RWPE2 (cell line): ENCODE measurements at regions not wholly inside any gene's neighbourhood (a gene's known extent, or its start where the extent isn't known, plus 50 kb on each side); places are given as distances from the start of the nearest gene placed in this dataset.
A peak's percentile ranks its signal among the peaks of the same experiment; 100 is the strongest.

Experiments used
- ATAC-seq: fragments of 200-7000 bp; cut with Tn5 transposase; 3 replicates; pipeline ENCODE4 v1.9.1; 2021; ENCODE audit warnings: low read depth
- DNase-seq: peaks from one replicate; pipeline ENCODE4 v3.0.0-alpha.2; 2020; ENCODE audit warnings: low spot score
- H3K27ac ChIP-seq: fragments of 450-650 bp; 2 replicates; pipeline ENCODE4 v1.5.1; 2017; ENCODE audit warnings: mild to moderate bottlenecking; ENCODE audit not compliant: poor library complexity, severe bottlenecking
- H3K27me3 ChIP-seq: fragments of 250-450 bp; sonication (Bioruptor Pico); 2 replicates; pipeline ENCODE4 v1.5.1; 2021; ENCODE audit warnings: mild to moderate bottlenecking, moderate library complexity; ENCODE audit not compliant: insufficient read depth, poor library complexity, severe bottlenecking
- H3K36me3 ChIP-seq: fragments of 250-450 bp; sonication (Bioruptor Pico); 2 replicates; pipeline ENCODE4 v1.5.1; 2020; ENCODE audit warnings: low read depth, mild to moderate bottlenecking, moderate library complexity
- H3K4me1 ChIP-seq: fragments of 250-450 bp; sonication (Bioruptor Pico); 2 replicates; pipeline ENCODE4 v1.5.1; 2021; ENCODE audit warnings: mild to moderate bottlenecking, moderate library complexity; ENCODE audit not compliant: insufficient read depth, poor library complexity, severe bottlenecking
- H3K4me3 ChIP-seq: fragments of 250-450 bp; sonication (Bioruptor Pico); 2 replicates; pipeline ENCODE4 v1.5.1; 2021; ENCODE audit warnings: mild to moderate bottlenecking, moderate library complexity; ENCODE audit not compliant: severe bottlenecking
- H3K9me3 ChIP-seq: fragments of 250-450 bp; sonication (Bioruptor Pico); 2 replicates; pipeline ENCODE4 v1.5.1; 2021; ENCODE audit warnings: mild to moderate bottlenecking, moderate library complexity; ENCODE audit not compliant: severe bottlenecking
- CTCF ChIP-seq: fragments of 450-650 bp; IDR thresholded peaks from one replicate; pipeline ENCODE4 v1.5.1; 2017; ENCODE audit warnings: mild to moderate bottlenecking, moderate library complexity; ENCODE audit not compliant: poor library complexity, severe bottlenecking

- Histone ChIP-seq H3K27ac (no peak overlapping the region), H3K27me3 (no peaks in the 10 kb centered on the region), H3K36me3 (no peaks in the 10 kb centered on the region), H3K4me3 (no peak overlapping the region), H3K9me3 (no peaks in the 10 kb centered on the region), H3K4me1 (peaks cover 33% of the 10 kb centered on the region)
- DNase-seq: no peak
- TF ChIP-seq CTCF: no peak
- ATAC-seq: no peak
These were observed 592.1 kb downstream of the PRELID2 start for GRCh38 chr5:145243016-145243415.

DNA sequence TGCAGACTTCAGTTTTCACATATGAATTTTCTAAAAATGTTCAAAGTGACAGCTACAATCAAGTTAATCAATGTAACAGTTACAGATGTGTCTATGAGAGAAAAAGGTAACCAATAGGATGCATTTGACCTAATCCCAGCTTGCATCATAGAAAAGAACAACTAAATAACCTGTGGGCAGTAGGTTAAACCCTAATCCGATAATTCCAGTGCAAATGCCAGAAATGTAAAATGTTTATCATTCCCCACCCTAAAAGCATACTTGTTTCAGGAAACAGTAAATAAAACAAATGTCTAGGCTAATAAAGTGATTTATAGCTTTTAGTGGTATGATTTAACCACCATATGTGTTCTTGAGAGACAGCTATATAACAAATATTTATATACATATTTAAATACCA, 592.6 kb downstream of the PRELID2 start:
- peaks cover 29% of the 10 kb centered on the region for H3K4me1 ChIP-seq
- ATAC-seq: no peak
- H3K27ac ChIP-seq: no peak overlapping the region

DNA sequence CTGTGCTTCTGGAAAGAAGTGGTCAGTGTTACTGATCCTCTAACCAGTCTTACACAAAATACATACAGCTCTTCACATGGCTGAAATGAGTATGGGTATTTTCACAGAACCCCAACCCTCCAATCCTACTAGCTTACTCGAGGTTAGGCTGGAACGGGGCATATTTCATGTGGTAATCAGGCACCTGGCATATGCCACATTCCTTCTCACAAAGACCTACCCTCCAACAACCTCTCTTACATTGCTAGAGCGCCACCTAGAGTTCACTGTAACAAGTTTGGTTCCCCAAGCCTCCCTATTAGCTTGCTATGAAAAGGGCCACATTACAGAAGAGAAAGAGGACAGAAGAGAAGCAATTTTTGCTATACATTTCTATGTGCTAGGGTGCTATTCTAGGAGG, 597.3 kb downstream of the PRELID2 start:
- Histone ChIP-seq H3K9me3 (no peaks in the 10 kb centered on the region), H3K36me3 (no peaks in the 10 kb centered on the region), H3K27ac (no peak overlapping the region), H3K4me3 (no peak overlapping the region), H3K4me1 (peaks cover 2% of the 10 kb centered on the region), H3K27me3 (no peaks in the 10 kb centered on the region)
- DNase-seq: no peak
- peak; percentile 64; the same call in 2 of the 3 replicates for ATAC-seq
- TF ChIP-seq CTCF: peak; percentile 58

More for the DNA sequence above, 592.6 kb downstream of the PRELID2 start:
- H3K27me3 ChIP-seq: no peaks in the 10 kb centered on the region
- DNase-seq: no peak
- H3K9me3 ChIP-seq: no peaks in the 10 kb centered on the region
- no peak overlapping the region for H3K4me3 ChIP-seq
- TF ChIP-seq CTCF: no peak
- no peaks in the 10 kb centered on the region for H3K36me3 ChIP-seq

DNA sequence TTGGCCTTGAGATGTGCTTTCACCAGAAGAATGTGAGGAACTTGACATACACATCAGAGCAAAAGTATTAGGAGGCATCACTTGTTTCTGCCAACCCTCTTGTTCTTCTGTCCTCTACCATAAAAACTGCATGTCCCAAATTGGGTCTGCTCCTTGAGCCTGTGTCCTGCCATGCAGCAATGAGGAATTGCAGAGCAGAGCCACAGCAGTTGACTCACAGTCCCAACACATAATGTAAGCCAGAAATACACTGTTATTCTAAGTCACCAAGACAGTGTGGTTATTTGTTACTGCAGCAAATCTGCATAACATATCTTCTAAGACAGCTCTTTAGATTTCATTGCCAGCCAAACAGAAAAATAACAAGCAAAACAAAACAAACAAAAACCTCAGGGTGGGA, 598.2 kb downstream of the PRELID2 start:
- no peak for ATAC-seq
- H3K9me3 ChIP-seq: no peaks in the 10 kb centered on the region
- no peak for TF ChIP-seq CTCF
- no peak overlapping the region for H3K4me3 ChIP-seq
- DNase-seq: no peak
- no peaks in the 10 kb centered on the region for H3K27me3 ChIP-seq
- no peaks in the 10 kb centered on the region for H3K36me3 ChIP-seq
- H3K27ac ChIP-seq: no peak overlapping the region
- H3K4me1 ChIP-seq: no peaks in the 10 kb centered on the region

- no peak; the same call in 2 of the 3 replicates for ATAC-seq
- no peak overlapping the region for H3K4me3 ChIP-seq
- no peak overlapping the region for H3K27ac ChIP-seq
- H3K27me3 ChIP-seq: no peaks in the 10 kb centered on the region
- H3K4me1 ChIP-seq: no peaks in the 10 kb centered on the region
- no peaks in the 10 kb centered on the region for H3K36me3 ChIP-seq
- no peak for TF ChIP-seq CTCF
- no peaks in the 10 kb centered on the region for H3K9me3 ChIP-seq
- no peak for DNase-seq
These were observed 599.0 kb downstream of the PRELID2 start for GRCh38 chr5:145236127-145236526.
